GM12801 (cell line): ENCODE measurements at regions not wholly inside any gene's neighbourhood (a gene's known extent, or its start where the extent isn't known, plus 50 kb on each side); places are given as distances from the start of the nearest gene placed in this dataset.

Experiments used
- TF ChIP-seq, protein P1 (sequence below): IDR thresholded peaks from one replicate; pipeline ENCODE4 v1.5.1; 2011; ENCODE audit warnings: control low read depth; ENCODE audit not compliant: insufficient read length; ENCODE audit errors: extremely low read depth

- TF ChIP-seq, protein P1, sequence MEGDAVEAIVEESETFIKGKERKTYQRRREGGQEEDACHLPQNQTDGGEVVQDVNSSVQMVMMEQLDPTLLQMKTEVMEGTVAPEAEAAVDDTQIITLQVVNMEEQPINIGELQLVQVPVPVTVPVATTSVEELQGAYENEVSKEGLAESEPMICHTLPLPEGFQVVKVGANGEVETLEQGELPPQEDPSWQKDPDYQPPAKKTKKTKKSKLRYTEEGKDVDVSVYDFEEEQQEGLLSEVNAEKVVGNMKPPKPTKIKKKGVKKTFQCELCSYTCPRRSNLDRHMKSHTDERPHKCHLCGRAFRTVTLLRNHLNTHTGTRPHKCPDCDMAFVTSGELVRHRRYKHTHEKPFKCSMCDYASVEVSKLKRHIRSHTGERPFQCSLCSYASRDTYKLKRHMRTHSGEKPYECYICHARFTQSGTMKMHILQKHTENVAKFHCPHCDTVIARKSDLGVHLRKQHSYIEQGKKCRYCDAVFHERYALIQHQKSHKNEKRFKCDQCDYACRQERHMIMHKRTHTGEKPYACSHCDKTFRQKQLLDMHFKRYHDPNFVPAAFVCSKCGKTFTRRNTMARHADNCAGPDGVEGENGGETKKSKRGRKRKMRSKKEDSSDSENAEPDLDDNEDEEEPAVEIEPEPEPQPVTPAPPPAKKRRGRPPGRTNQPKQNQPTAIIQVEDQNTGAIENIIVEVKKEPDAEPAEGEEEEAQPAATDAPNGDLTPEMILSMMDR = no peak
Measured at GRCh38 chr11:24060125-24060524, 436.7 kb upstream of the LUZP2 start.

- TF ChIP-seq, protein P1 = no peak
Measured at GRCh38 chr11:24064309-24064903, 432.4 kb upstream of the LUZP2 start.

- TF ChIP-seq, protein P1 = no peak
Measured at GRCh38 chr11:24068197-24068596, 428.7 kb upstream of the LUZP2 start.

GRCh38 chr11:24070435-24070834, 426.4 kb upstream of the LUZP2 start:
- TF ChIP-seq, protein P1 = no peak

DNA sequence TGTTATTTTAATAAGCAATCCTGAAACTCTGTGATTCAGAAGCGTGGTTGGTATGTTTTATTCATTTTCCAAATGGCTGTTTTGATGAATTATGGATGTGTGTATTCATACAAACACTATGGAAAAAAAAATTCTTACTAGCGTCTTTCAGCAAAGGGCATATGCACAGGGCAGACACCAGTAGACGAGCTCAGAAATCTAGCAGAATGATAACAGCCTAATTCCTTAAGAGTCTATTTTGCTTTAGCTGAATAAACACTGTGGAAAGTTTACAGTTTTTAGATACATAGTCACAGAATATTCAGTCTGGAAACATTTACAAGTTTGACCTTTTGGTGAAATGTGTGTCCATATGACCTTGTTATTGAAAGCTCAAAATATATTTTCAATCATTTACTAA, 418.8 kb upstream of the LUZP2 start:
- TF ChIP-seq, protein P1 = no peak

DNA sequence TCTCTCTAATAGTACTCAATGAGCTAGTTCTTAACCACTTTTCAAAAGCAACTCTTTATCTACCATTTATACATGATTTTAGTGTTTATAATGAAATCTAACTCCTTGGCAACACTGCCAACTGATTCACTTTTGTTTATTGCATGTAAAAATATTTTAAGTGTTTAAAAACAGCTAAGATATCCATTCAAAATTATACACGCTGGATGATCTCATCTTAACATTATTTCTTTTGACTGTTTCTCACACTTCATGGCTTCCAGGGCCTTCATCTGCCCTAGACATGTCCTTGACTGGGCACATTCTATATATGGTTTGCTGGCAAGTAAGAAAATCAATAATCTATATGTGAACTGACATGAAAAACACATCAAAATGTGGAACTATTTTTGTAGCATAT, 414.6 kb upstream of the LUZP2 start:
- TF ChIP-seq, protein P1 = no peak

DNA sequence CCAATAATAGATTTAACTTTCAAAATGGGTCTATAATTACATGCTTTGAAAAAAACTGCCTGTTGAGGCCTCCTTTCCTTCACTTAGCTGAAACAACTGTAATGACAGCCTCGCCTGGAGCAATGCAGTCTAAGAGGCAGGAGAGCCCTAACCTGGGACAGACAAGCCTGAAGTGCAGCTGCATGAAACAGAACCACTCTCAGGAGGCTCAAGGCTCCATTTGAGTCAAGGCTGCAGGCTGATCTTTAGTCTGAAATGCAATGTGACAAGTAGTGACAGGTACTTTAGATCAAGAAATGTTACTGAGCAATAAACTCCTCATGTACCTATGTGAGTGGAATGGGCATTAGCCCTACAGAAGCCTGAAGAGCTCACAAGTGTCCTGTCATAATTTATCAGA, 414.0 kb upstream of the LUZP2 start:
- TF ChIP-seq, protein P1 = no peak
